Right lobe of liver (tissue), 6 donors: ENCODE measurements at regions not wholly inside any gene's neighbourhood (a gene's known extent, or its start where the extent isn't known, plus 50 kb on each side); places are given as distances from the start of the nearest gene placed in this dataset.
A peak's percentile ranks its signal among the peaks of the same experiment; 100 is the strongest.

Experiments used
- ATAC-seq, 4 donors: fragments of 200-7000 bp; cut with Tn5 transposase; one replicate each; pipeline ENCODE4 v1.9.1; 2020; ENCODE audit warnings: mild to moderate bottlenecking in 4 of 4, moderate library complexity in 4 of 4
- DNase-seq, 3 donors: peaks; one replicate each; pipeline ENCODE4 v3.0.0-alpha.2; 2020
- H3K27ac ChIP-seq, 3 donors: fragments of 200-600 bp; one replicate each; pipeline ENCODE4 v1.8.0; 2022
- H3K27me3 ChIP-seq, 2 donors: fragments of 200-600 bp; one replicate each; pipeline ENCODE4 v1.8.0; 2022
- H3K36me3 ChIP-seq, 4 donors: fragments of 200-600 bp; sonication (generic) in 1 of 4; one replicate each; pipeline versions ENCODE4 v1.5.1 to v1.8.0; 2017 to 2022; ENCODE audit warnings: control low read depth in 1 of 4
- H3K4me1 ChIP-seq, 4 donors: fragments of 200-600 bp; sonication (generic) in 1 of 4; one replicate each; pipeline versions ENCODE4 v1.5.1 to v1.8.0; 2017 to 2022; ENCODE audit warnings: control low read depth in 1 of 4
- H3K4me3 ChIP-seq, 3 donors: fragments of 200-600 bp; one replicate each; pipeline ENCODE4 v1.8.0; 2022
- H3K9me3 ChIP-seq, 4 donors: fragments of 200-600 bp; sonication (generic) in 1 of 4; one replicate each; pipeline versions ENCODE4 v1.5.1 to v1.8.0; 2017 to 2022; ENCODE audit warnings: control low read depth in 1 of 4
- POLR2A ChIP-seq: fragments of 450-650 bp; IDR thresholded peaks from one replicate; pipeline ENCODE4 v1.6.1; 2017; ENCODE audit warnings: antibody characterized with exemption, mild to moderate bottlenecking
- WGBS: methylation state at CpG from one replicate; pipeline ENCODE4 v1.1.6; 2018; ENCODE audit warnings: low coverage, low lambda C conversion rate; ENCODE audit not compliant: insufficient coverage; ENCODE audit errors: missing lambda C conversion rate; 5-methylcytosine and 5-hydroxymethylcytosine counted together
- intact Hi-C, 2 donors: fragments of 100-400 bp; cut with DNase I; formaldehyde crosslinking; loops; one replicate each; pipeline versions ENCODE4 v1.11.2 to v1.14.1; 2022
- TF ChIP-seq, protein P1 (sequence below), 4 donors: fragments of 200-600 bp in 3 of 4; fragments of 450-650 bp in 1 of 4; IDR thresholded peaks; one replicate each; pipeline versions ENCODE4 v1.5.1 to v1.8.0; 2016 to 2022; ENCODE audit warnings: antibody characterized with exemption in 4 of 4, mild to moderate bottlenecking in 2 of 4
- donor health status: DM: no; HTN: yes; CAD: no.
- donor health status: DM: no; HTN: no; CAD: no.
- donor health status: DM: no; HTN: no; CAD: no.
- donor health status: DM: no; HTN: yes; CAD: no.
- donor health status: DM: no; HTN: yes; CAD: no.

DNA sequence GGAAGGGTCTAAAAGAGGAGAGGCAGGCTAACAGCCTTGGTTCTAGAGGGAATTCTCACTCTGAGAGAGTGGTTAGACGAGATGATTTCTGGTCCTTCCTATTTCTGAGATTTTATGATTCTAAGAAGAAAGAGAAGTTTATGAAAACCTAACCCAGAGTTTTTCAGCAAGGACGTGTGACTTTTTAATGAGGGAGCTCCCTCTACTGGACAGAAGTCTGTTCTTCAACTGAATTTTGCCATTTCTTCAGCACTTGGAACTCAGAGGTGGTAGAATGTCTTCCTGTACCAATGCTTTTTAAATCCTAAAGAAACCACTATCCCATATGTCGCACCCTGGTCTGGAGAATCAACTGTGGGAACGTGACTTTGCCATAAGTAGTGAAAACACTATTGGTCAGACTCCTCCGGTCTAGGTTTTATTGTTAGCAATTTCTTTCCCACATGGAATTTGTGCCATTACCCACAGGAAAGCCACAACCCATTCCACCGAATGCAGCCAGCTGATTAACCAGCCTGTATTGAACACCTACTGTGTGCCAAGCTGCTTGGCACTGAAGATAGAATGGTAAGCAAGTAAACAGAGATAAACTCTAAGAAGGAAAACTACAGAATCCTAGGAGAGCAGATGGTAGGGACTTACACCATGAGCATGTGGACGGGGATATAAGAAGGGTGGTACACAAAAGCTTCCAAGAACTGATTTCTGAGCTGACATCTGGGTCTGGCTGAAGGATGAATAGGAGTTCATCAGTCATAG lies 199.5 kb upstream of the LMCD1 start:
- TF ChIP-seq POLR2A: no peak
- TF ChIP-seq, protein P1, sequence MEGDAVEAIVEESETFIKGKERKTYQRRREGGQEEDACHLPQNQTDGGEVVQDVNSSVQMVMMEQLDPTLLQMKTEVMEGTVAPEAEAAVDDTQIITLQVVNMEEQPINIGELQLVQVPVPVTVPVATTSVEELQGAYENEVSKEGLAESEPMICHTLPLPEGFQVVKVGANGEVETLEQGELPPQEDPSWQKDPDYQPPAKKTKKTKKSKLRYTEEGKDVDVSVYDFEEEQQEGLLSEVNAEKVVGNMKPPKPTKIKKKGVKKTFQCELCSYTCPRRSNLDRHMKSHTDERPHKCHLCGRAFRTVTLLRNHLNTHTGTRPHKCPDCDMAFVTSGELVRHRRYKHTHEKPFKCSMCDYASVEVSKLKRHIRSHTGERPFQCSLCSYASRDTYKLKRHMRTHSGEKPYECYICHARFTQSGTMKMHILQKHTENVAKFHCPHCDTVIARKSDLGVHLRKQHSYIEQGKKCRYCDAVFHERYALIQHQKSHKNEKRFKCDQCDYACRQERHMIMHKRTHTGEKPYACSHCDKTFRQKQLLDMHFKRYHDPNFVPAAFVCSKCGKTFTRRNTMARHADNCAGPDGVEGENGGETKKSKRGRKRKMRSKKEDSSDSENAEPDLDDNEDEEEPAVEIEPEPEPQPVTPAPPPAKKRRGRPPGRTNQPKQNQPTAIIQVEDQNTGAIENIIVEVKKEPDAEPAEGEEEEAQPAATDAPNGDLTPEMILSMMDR (IDR thresholded peaks at IDR 0.05): peak; percentile 55 to 71 (median 67)
- DNase-seq (no peak), ATAC-seq (peak; percentile 57 to 70 (median 62))
- H3K4me1 ChIP-seq: no peaks in the 10 kb centered on the region
- H3K27ac ChIP-seq: no peak overlapping the region
- H3K4me3 ChIP-seq: no peak overlapping the region
- H3K27me3 ChIP-seq: no peaks in the 10 kb centered on the region
- intact Hi-C loops: no loop called here
- 11% methylated on average over 6 of the region's 7 CpGs for whole genome bisulfite sequencing
- H3K9me3 ChIP-seq: no peaks in the 10 kb centered on the region
- H3K36me3 ChIP-seq: no peaks in the 10 kb centered on the region

DNA sequence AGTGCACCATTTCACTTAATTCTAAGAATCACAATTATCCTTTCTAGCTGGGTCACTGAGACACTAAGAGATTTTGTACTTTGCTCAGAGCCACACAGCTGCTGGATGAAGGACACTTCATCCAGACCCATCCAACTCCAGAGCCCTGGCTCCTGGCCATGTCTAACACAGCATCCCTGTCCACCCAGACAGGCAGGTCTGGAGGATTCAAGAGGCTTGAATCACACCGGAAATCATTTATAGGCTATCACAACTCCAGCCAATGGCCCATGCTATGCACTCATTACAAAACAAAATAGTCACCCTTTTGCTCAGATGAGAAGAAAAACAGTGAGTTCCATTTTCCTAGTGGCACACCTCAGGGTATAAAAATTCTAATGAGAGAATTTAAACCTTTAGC lies 198.2 kb upstream of the LMCD1 start:
- WGBS: 88% methylated on average over 1 of the region's 1 CpG
- TF ChIP-seq POLR2A: no peak

DNA sequence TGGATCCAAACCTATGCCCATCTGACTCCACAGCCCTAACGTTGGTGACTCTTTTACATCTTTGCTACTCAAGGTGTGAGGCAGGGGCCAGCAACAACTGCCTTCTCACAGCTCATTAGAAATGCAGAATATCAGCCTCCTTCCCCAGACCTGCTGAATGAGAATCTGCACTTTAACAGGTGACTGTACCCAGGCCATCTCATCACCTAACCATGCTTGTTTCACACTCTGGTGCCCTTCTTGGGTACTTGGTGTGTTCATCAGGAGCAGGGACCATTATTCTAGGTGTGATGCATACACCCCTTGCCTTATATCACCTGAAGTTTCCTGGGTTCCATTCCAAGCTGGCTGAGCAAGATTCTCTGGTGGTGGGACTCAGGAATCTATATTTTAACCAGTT lies 196.3 kb upstream of the LMCD1 start:
- Histone ChIP-seq H3K9me3 (no peaks in the 10 kb centered on the region), H3K36me3 (no peaks in the 10 kb centered on the region), H3K4me1 (no peaks in the 10 kb centered on the region), H3K27ac (no peak overlapping the region), H3K27me3 (no peaks in the 10 kb centered on the region), H3K4me3 (no peak overlapping the region)
- DNase-seq: no peak
- no peak for TF ChIP-seq POLR2A
- TF ChIP-seq, protein P1 (IDR thresholded peaks at IDR 0.05): no peak
- no peak for ATAC-seq
- 60% methylated on average over 1 of the region's 1 CpG for WGBS
- intact Hi-C loops: no loop called here

More for the DNA sequence above, 198.2 kb upstream of the LMCD1 start:
- intact Hi-C loops: no loop called here
- Histone ChIP-seq H3K27me3 (no peaks in the 10 kb centered on the region), H3K4me3 (no peak overlapping the region), H3K9me3 (no peaks in the 10 kb centered on the region), H3K4me1 (no peaks in the 10 kb centered on the region), H3K36me3 (no peaks in the 10 kb centered on the region), H3K27ac (no peak overlapping the region)
- no peak for ATAC-seq
- no peak for DNase-seq

DNA sequence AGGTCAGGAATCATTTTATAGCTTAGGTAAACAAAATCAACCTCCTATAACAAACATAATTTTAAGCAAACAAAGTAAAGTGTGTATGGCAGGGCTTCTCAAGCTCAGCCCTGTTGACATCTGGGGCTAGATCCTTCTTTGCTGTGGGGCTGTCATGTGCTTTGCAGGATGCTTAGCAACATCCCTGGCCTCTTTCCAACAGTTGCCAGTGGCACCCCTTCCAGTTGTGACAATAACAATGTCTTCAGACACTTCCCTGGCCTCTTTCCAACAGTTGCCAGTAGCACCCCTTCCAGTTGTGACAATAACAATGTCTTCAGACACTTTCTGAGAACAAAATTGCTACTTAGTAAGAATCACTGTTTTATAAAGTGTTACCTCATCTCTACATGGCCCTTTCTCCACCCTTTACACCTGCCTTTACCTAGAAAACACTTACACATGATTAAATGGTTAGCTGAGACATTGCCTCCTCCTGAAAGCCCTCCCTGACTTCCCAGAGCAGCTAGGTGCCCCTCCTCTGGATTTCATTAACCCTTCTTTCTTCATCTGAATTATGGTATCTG lies 194.0 kb upstream of the LMCD1 start:
- no peak for DNase-seq
- no peaks in the 10 kb centered on the region for H3K27me3 ChIP-seq
- H3K27ac ChIP-seq: no peak overlapping the region
- H3K9me3 ChIP-seq: no peaks in the 10 kb centered on the region
- no peaks in the 10 kb centered on the region for H3K36me3 ChIP-seq
- intact Hi-C loops: no loop called here
- H3K4me3 ChIP-seq: no peak overlapping the region
- H3K4me1 ChIP-seq: no peaks in the 10 kb centered on the region
- ATAC-seq: no peak
- TF ChIP-seq, protein P1 (IDR thresholded peaks at IDR 0.05): no peak
- TF ChIP-seq POLR2A: no peak

DNA sequence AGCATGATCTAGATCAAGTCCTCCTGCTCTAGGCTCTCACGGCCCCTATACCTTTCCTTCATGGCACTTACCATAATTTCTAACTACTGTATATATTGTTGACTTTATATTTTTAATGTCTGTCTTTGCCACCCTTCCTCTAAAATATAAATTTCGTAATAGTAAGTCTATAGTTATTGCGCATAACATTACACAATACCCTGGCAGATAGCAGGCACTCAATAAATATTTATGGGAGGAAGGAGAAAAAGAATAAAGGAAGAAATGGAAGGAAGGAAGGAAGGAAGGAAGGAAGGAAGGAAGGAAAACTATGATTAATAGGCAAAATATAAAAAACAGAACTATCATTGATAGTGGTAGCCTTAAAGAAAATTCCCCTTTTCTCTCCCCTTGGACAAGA lies 190.3 kb upstream of the LMCD1 start:
- Histone ChIP-seq H3K27ac (no peak overlapping the region), H3K4me1 (no peaks in the 10 kb centered on the region), H3K4me3 (no peak overlapping the region), H3K9me3 (no peaks in the 10 kb centered on the region), H3K27me3 (no peaks in the 10 kb centered on the region), H3K36me3 (no peaks in the 10 kb centered on the region)
- 70% methylated on average over 3 of the region's 3 CpGs for WGBS
- no peak for DNase-seq
- no peak for TF ChIP-seq POLR2A
- TF ChIP-seq, protein P1 (IDR thresholded peaks at IDR 0.05): no peak
- intact Hi-C loops: no loop called here
- ATAC-seq: no peak
